Adipocyte (in vitro differentiated cells): ENCODE measurements at regions not wholly inside any gene's neighbourhood (a gene's known extent, or its start where the extent isn't known, plus 50 kb on each side); places are given as distances from the start of the nearest gene placed in this dataset.
A peak's percentile ranks its signal among the peaks of the same experiment; 100 is the strongest.

ENCODE experiments used
- DNase-seq: peaks from one replicate; pipeline ENCODE4 v3.0.0-alpha.2; 2015; ENCODE audit warnings: low read depth
- H3K27me3 ChIP-seq: replicated peaks from 2 replicates; pipeline ENCODE4 v1.7.0; 2013; ENCODE audit warnings: mild to moderate bottlenecking, low read length, moderate library complexity; ENCODE audit not compliant: control insufficient read depth, insufficient read depth
- H3K36me3 ChIP-seq: 2 replicates; pipeline ENCODE4 v1.7.0; 2013; ENCODE audit warnings: low read length, mild to moderate bottlenecking, moderate library complexity; ENCODE audit not compliant: control insufficient read depth, insufficient read depth, severe bottlenecking
- H3K4me1 ChIP-seq: 2 replicates; pipeline ENCODE4 v1.7.0; 2013; ENCODE audit warnings: mild to moderate bottlenecking, low read length, moderate library complexity; ENCODE audit not compliant: control insufficient read depth, insufficient read depth
- H3K4me3 ChIP-seq: 2 replicates; pipeline ENCODE4 v1.7.0; 2013; ENCODE audit warnings: mild to moderate bottlenecking, low read length, moderate library complexity
- H3K9ac ChIP-seq: 2 replicates; pipeline ENCODE4 v1.7.0; 2013; ENCODE audit warnings: mild to moderate bottlenecking, low read length, moderate library complexity
- H3K9me3 ChIP-seq: 2 replicates; pipeline ENCODE4 v1.7.0; 2013; ENCODE audit warnings: mild to moderate bottlenecking, low read length, moderate library complexity; ENCODE audit not compliant: control insufficient read depth

GRCh38 chr4:123114915-123115756 is 192.7 kb upstream of the NUDT6 start:
- Histone ChIP-seq H3K4me3 (no peak overlapping the region), H3K36me3 (no peaks in the 10 kb centered on the region), H3K9ac (no peak overlapping the region), H3K4me1 (peaks cover 20% of the 10 kb centered on the region), H3K27me3 (no peaks in the 10 kb centered on the region), H3K9me3 (no peaks in the 10 kb centered on the region)
- no peak for DNase-seq

GRCh38 chr4:123116412-123116811 is 194.0 kb upstream of the NUDT6 start:
- peak; percentile 82 for DNase-seq
- Histone ChIP-seq H3K9ac (no peak overlapping the region), H3K27me3 (no peaks in the 10 kb centered on the region), H3K4me1 (peaks cover 10% of the 10 kb centered on the region), H3K36me3 (no peaks in the 10 kb centered on the region), H3K9me3 (no peaks in the 10 kb centered on the region), H3K4me3 (no peak overlapping the region)

- peak; percentile 27 for DNase-seq
- Histone ChIP-seq H3K27me3 (no peaks in the 10 kb centered on the region), H3K4me3 (no peak overlapping the region), H3K9me3 (no peaks in the 10 kb centered on the region), H3K4me1 (peaks cover 2% of the 10 kb centered on the region), H3K36me3 (no peaks in the 10 kb centered on the region), H3K9ac (no peak overlapping the region)
These were observed 198.1 kb upstream of the NUDT6 start for GRCh38 chr4:123120473-123120872.

GRCh38 chr4:123121241-123121907 is 199.0 kb upstream of the NUDT6 start:
- peak; percentile 29 for DNase-seq
- H3K27me3 ChIP-seq: no peaks in the 10 kb centered on the region
- H3K4me3 ChIP-seq: no peak overlapping the region
- H3K36me3 ChIP-seq: no peaks in the 10 kb centered on the region
- H3K9me3 ChIP-seq: no peaks in the 10 kb centered on the region
- H3K4me1 ChIP-seq: peaks cover 2% of the 10 kb centered on the region
- H3K9ac ChIP-seq: no peak overlapping the region

GRCh38 chr4:123125477-123125876 is 203.1 kb upstream of the NUDT6 start:
- peaks cover 19% of the 10 kb centered on the region for H3K4me1 ChIP-seq
- DNase-seq: no peak
- no peaks in the 10 kb centered on the region for H3K27me3 ChIP-seq
- H3K36me3 ChIP-seq: no peaks in the 10 kb centered on the region
- no peaks in the 10 kb centered on the region for H3K9me3 ChIP-seq
- no peak overlapping the region for H3K4me3 ChIP-seq
- no peak overlapping the region for H3K9ac ChIP-seq

GRCh38 chr4:123127218-123127617 is 204.8 kb upstream of the NUDT6 start:
- Histone ChIP-seq H3K9ac (peak overlapping the region; percentile 70), H3K4me3 (no peak overlapping the region), H3K36me3 (no peaks in the 10 kb centered on the region), H3K27me3 (no peaks in the 10 kb centered on the region), H3K4me1 (peaks cover 17% of the 10 kb centered on the region), H3K9me3 (no peaks in the 10 kb centered on the region)
- peak; percentile 80 for DNase-seq

- peaks cover 17% of the 10 kb centered on the region for H3K4me1 ChIP-seq
- H3K36me3 ChIP-seq: no peaks in the 10 kb centered on the region
- DNase-seq: no peak
- peak overlapping the region; percentile 70 for H3K9ac ChIP-seq
- no peak overlapping the region for H3K4me3 ChIP-seq
- no peaks in the 10 kb centered on the region for H3K27me3 ChIP-seq
- H3K9me3 ChIP-seq: no peaks in the 10 kb centered on the region
These were observed 205.5 kb upstream of the NUDT6 start for GRCh38 chr4:123127875-123128274.

GRCh38 chr4:123133397-123134050 is 211.1 kb upstream of the NUDT6 start:
- Histone ChIP-seq H3K4me3 (no peak overlapping the region), H3K9ac (no peak overlapping the region), H3K27me3 (no peaks in the 10 kb centered on the region), H3K9me3 (no peaks in the 10 kb centered on the region), H3K36me3 (no peaks in the 10 kb centered on the region), H3K4me1 (peaks cover 1% of the 10 kb centered on the region)
- DNase-seq: no peak

- no peak for DNase-seq
- Histone ChIP-seq H3K27me3 (no peaks in the 10 kb centered on the region), H3K4me3 (no peak overlapping the region), H3K9ac (no peak overlapping the region), H3K36me3 (no peaks in the 10 kb centered on the region), H3K4me1 (peaks cover 5% of the 10 kb centered on the region), H3K9me3 (no peaks in the 10 kb centered on the region)
These were observed 222.2 kb upstream of the NUDT6 start for GRCh38 chr4:123144616-123145015.

- no peaks in the 10 kb centered on the region for H3K27me3 ChIP-seq
- no peaks in the 10 kb centered on the region for H3K36me3 ChIP-seq
- H3K9me3 ChIP-seq: no peaks in the 10 kb centered on the region
- no peak overlapping the region for H3K4me3 ChIP-seq
- H3K9ac ChIP-seq: no peak overlapping the region
- no peaks in the 10 kb centered on the region for H3K4me1 ChIP-seq
- DNase-seq: no peak
These were observed 236.2 kb upstream of the NUDT6 start for GRCh38 chr4:123158576-123158975.

GRCh38 chr4:123159479-123159878 is 237.1 kb upstream of the NUDT6 start:
- no peak for DNase-seq
- H3K36me3 ChIP-seq: no peaks in the 10 kb centered on the region
- no peak overlapping the region for H3K4me3 ChIP-seq
- no peaks in the 10 kb centered on the region for H3K9me3 ChIP-seq
- no peaks in the 10 kb centered on the region for H3K27me3 ChIP-seq
- no peaks in the 10 kb centered on the region for H3K4me1 ChIP-seq
- H3K9ac ChIP-seq: no peak overlapping the region
